NCI-H2029 (cell line): ENCODE measurements at regions not wholly inside any gene's neighbourhood (a gene's known extent, or its start where the extent isn't known, plus 50 kb on each side); places are given as distances from the start of the nearest gene placed in this dataset.
"Not testable (repeated sequence)": the region's sequence is repeated elsewhere in the genome, so short reads cannot be mapped to it uniquely, and the experiment has no call there.

ENCODE experiments used
- DNase-seq: peaks from one replicate; lab custom pipeline; 2025; lab: John Stamatoyannopoulos, UW

DNA sequence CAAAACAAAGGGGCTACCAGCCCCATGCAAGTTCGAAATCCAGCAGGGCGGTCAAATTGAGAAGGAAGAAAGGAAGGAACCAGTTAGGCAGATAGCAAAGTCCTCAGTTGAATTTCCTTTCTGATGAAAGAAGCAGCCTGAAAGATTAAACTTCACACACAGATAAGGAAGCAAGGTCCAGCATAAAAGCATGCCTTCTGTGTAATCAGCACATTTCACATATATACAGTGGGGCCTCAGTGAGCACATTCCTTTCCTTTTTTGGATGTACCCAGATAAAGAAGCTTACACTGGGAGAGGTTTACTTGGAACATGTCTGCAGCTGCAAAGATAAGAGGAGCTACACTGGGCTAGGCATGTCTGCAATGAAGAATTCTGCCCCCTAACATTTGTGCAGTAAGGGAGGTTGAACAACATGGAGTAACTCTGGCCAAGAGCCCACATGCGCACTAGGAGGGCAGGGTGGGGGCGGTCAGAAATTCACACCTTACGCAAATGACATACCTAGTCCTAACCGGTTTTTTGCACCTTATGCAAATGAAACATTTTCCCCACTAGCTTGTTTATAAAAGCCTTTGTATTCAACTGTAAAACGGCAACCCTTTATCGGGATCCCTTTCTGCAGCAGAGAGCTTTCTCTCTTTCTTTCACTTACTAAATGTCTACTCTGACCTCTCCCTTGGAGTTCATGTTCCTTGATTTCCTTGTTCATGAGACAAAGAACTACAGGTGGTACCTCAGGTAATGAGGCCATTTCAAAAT, 149.7 kb upstream of the FBXL17 start:
- no peak for DNase-seq

GRCh38 chr5:108530706-108531105, 148.8 kb upstream of the FBXL17 start:
- no peak for DNase-seq

DNA sequence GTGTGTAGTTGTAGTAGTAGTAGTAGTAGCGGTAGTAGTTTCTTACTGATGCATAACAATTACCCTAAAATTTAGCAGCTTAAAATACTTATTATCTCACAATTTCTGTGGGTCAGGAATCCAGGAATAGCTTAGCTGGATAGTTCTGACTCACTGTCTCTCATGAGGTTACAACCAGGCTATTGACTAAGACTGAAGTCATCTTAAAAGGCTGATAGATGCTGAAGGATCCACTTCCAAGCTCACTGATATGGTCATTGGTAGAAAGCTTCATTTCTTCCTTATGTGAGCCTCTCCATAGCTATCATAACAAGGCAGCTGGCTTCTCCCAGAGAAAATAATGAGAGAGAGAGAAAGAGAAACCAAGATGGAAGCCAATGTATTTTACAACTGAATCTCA, 147.5 kb upstream of the FBXL17 start:
- no peak for DNase-seq

- no peak for DNase-seq
These were observed 146.8 kb upstream of the FBXL17 start for GRCh38 chr5:108528655-108529054.

- no peak for DNase-seq
These were observed 142.7 kb upstream of the FBXL17 start for GRCh38 chr5:108524564-108524963.

DNA sequence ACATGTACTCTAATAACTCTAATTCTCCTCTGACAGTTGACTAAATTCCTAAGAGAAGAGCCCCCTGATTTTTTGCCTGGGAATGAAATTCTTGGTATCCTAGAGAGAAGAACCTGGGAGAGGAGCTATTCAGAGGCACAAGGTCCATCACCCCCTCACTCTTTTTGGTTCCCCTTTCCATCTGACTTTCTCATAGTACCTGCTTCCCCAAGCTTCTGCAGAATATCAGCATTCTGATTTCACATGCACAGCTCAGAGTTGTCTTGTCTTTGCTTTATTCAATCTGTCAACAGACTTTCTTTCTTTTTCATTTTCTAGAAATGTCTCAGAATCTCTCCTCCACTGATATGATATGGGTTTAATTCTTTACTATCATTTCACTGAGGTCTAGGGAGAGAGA, 141.5 kb upstream of the FBXL17 start:
- no peak for DNase-seq

GRCh38 chr5:108521841-108522506, 140.1 kb upstream of the FBXL17 start:
- peak; percentile 49 for DNase-seq

DNA sequence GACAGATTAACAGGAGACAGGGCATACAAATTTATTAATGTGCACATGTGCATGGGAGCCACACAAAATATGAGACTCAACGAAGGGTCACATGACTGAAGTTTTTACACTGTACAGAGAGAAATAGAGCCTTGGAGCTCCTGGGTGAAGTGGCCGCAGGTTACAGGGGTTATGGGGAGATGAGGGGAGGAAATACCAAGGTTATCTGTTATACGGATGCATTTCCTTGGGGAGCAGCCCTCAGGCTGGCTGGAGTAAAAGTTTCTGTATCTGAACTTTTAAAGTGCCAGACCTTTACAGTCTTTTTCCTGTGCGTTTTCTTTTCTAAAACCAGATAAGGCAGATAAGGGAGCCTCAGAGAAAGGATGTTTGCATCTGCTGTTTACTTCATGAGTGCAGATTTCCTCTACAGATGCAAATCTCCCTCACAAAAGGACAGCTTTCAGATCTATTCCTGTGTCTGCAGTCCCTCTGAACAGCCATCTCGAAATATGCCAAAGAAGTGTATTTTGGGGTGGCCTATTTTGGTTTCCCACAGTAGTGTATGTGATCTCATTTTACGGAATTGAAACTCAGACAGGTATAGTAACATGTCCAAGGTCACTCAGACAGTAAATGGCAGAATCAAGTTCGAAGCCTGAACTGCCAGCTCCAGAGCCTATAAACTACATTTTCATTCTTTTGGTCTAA, 139.3 kb upstream of the FBXL17 start:
- no peak for DNase-seq

DNA sequence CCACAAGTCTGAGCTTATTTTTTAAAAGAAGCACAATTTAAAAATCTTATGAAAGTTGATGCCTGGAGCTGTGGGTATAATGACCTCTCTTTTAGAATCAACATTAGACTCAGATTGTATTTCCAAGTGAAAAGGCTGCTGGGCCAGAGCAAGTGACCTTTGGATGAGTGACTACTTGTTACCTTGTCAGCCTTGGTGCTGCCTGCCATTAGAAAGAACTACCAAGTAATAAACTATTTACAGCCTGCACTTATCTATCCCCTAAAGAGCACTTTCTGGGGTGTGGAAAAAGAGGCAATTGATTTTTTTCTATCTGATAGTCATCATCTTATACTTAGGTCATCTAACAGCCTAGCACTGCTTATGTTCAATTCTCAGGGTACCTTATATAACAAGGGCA, 134.9 kb upstream of the FBXL17 start:
- no peak for DNase-seq

DNA sequence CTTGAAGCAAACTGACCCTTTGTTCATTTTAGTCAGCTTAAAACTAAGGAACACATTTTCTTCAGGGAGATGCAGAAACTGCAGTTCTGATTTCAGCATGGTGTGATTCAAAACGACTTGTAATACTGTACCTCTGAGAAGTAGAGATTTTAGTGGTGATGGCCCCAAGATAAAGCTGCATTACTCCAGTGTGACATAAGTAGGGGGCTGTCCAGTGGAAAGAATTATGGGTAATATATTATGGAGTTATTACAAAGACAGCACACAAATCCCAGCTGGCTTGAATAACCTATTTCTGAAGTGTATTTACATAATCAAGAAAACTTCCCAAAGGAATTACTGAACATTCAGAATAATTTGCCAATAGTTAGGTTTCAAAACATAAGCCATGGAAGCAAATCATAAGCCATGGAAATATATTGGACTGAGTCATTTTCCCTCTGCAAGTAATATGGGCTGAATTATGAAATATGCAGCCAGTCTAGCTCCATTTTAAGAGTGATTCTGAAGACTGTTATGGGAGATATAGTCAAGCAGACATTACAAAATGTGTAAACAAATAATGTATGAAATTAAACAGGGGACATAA, 133.7 kb upstream of the FBXL17 start:
- DNase-seq = no peak

DNA sequence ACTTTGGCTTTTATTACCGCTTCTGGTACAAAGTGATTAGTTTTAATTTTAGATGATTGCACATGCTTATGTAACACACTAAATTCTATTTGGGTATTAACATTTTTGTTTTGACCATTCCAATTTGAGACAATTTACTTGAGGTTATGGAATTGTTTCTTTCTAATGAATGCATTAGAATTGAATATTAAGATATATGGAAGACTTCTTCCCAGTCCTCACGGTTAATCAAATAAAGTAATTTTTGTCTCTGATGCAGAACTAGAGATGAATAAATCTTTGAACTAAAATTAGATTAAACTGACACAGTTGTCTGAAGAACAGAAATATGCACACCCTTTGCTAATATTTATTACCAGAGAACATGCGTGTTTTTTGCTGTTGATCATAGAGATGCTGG, 127.1 kb upstream of the FBXL17 start:
- DNase-seq = no peak

DNA sequence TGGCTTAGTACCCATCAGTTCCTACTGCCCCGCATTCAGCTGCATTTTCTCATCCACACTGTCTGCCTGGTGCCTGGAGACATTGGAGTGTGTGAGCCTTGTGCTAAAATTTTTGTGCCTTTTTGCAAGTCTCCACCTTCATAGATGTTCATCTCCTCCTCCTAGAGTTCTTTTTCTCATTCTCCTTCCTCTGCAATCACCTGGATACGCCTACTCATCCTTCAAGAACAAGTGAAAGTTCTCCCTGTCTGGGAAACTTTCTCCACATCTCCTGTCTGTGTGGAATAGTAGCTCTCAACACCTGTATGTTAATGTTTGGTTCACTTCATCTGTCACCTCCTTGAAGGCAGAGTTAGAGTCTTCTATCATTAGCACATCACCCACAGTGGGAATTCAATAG, 125.7 kb upstream of the FBXL17 start:
- DNase-seq = no peak

DNA sequence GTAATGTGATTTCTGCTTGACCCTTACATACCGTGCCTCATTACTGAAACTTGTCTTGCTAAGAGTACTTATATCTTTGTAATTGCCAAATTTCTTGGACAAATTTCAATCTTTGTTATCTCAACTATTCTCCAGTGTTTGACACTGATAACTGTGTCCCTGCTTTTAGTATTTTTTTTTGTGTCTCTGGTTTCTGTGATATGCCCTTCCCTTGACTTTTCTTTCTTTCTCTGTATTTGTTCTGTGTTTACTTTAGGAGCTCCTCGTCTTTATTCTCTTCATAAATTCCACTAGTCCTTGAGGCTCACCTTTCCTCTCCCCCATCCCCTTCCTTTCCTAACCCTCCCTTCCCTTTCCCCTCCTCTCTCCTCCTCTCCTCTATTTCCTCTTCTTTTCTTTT, 123.7 kb upstream of the FBXL17 start:
- no peak for DNase-seq

GRCh38 chr5:108504974-108505373, 123.1 kb upstream of the FBXL17 start:
- DNase-seq = no peak

- DNase-seq = no peak
These were observed 122.1 kb upstream of the FBXL17 start for GRCh38 chr5:108503986-108504385.

GRCh38 chr5:108495615-108496014, 113.7 kb upstream of the FBXL17 start:
- not testable (repeated sequence) for DNase-seq

DNA sequence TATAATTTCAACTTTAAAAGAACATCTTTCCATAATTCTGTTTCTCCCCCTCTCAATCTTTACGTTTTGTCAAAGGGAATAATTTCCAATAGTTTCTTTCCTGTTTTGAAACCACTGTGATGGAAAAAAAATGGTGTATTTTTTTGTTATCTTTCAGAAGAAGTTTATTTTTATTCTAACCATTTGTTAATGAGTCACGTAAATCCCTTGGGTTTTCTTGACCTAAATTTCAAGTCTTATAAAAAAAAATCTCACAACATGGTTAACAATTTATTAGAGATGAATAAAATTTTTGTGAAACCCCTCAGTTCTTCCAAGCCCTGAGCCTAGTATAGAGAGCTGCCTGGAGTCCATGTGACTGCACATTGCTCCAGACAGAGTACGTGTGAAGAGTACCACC, 106.1 kb upstream of the FBXL17 start:
- DNase-seq = no peak

DNA sequence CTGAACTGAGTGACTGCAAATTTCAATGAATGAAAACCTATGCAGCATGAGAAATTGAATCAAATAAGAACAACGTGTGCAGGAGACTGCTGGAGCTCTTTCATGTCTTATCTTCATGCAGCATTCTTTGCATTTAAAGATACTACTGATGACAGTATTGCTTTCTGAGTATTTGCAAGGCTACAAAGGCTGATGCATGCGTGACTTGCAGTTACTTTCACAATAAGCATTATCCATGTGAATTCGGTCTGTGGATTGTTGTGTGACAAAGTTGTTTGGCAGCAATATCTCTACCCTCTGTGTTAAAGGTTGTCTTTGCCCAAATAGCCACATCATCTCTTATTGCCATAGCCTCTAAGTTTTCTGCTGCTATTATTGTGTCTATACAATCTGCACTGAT, 102.1 kb upstream of the FBXL17 start:
- DNase-seq = no peak

- DNase-seq = no peak
These were observed 99.5 kb upstream of the FBXL17 start for GRCh38 chr5:108481355-108481931.

GRCh38 chr5:108472237-108472636, 90.3 kb upstream of the FBXL17 start:
- DNase-seq = no peak

- DNase-seq = no peak
These were observed 85.7 kb upstream of the FBXL17 start for GRCh38 chr5:108467563-108467962.

- DNase-seq = no peak
These were observed 79.9 kb upstream of the FBXL17 start for GRCh38 chr5:108461628-108462367.
